Calu3 (cell line): ENCODE measurements at regions not wholly inside any gene's neighbourhood (a gene's known extent, or its start where the extent isn't known, plus 50 kb on each side); places are given as distances from the start of the nearest gene placed in this dataset.

ENCODE experiments used
- BruUV-seq: library from RNA; stranded (reverse); fragments of 400-500 nt; replicated peaks from 2 replicates; lab custom pipeline; 2021; lab: Mats Ljungman, UMichigan
- CTCF ChIA-PET: fragments of 300-600 bp; sonication (Branson Sonifier 250); formaldehyde crosslinking; loops from one replicate; lab custom pipeline; 2022; ENCODE audit warnings: antibody characterized with exemption; lab: Charles Lee
- DNase-seq: peaks from one replicate; pipeline ENCODE4 v3.0.0; 2022
- H3K27ac Mint-ChIP-seq: one replicate; pipeline ENCODE4 v1.8.0; 2022; ENCODE audit warnings: mixed read lengths; ENCODE audit not compliant: unreplicated experiment
- H3K27me3 Mint-ChIP-seq: one replicate; pipeline ENCODE4 v1.8.0; 2022; ENCODE audit warnings: mixed read lengths; ENCODE audit not compliant: unreplicated experiment
- H3K36me3 Mint-ChIP-seq: one replicate; pipeline ENCODE4 v1.8.0; 2022; ENCODE audit warnings: mild to moderate bottlenecking, moderate library complexity, mixed read lengths; ENCODE audit not compliant: insufficient read depth, unreplicated experiment
- H3K4me1 Mint-ChIP-seq: one replicate; pipeline ENCODE4 v1.8.0; 2022; ENCODE audit warnings: mild to moderate bottlenecking, low read depth, mixed read lengths; ENCODE audit not compliant: unreplicated experiment
- H3K4me3 Mint-ChIP-seq: one replicate; pipeline ENCODE4 v1.8.0; 2022; ENCODE audit warnings: mild to moderate bottlenecking, low read depth, moderate library complexity, mixed read lengths; ENCODE audit not compliant: unreplicated experiment
- H3K9me3 Mint-ChIP-seq: one replicate; pipeline ENCODE4 v1.8.0; 2022; ENCODE audit warnings: low read depth, mixed read lengths; ENCODE audit not compliant: unreplicated experiment
- intact Hi-C: fragments of 100-400 bp; cut with micrococcal nuclease; formaldehyde crosslinking; loops from one replicate; pipeline ENCODE4 v1.10.0; 2022; ENCODE audit not compliant: unreplicated experiment
- TF ChIP-seq, protein P1 (sequence below): fragments of 200-600 bp; IDR thresholded peaks from one replicate; pipeline ENCODE4 v1.8.0; 2022; ENCODE audit warnings: antibody characterized with exemption; ENCODE audit not compliant: unreplicated experiment

GRCh38 chr12:42670719-42671118 lies 81.2 kb upstream of the PRICKLE1 start:
- CTCF ChIA-PET: no interaction called here
- H3K36me3 Mint-ChIP-seq: no peaks in the 10 kb centered on the region
- H3K4me3 Mint-ChIP-seq: no peak overlapping the region
- no peak for DNase-seq
- TF ChIP-seq, protein P1, sequence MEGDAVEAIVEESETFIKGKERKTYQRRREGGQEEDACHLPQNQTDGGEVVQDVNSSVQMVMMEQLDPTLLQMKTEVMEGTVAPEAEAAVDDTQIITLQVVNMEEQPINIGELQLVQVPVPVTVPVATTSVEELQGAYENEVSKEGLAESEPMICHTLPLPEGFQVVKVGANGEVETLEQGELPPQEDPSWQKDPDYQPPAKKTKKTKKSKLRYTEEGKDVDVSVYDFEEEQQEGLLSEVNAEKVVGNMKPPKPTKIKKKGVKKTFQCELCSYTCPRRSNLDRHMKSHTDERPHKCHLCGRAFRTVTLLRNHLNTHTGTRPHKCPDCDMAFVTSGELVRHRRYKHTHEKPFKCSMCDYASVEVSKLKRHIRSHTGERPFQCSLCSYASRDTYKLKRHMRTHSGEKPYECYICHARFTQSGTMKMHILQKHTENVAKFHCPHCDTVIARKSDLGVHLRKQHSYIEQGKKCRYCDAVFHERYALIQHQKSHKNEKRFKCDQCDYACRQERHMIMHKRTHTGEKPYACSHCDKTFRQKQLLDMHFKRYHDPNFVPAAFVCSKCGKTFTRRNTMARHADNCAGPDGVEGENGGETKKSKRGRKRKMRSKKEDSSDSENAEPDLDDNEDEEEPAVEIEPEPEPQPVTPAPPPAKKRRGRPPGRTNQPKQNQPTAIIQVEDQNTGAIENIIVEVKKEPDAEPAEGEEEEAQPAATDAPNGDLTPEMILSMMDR: no peak
- intact Hi-C loops: no loop called here
- no peaks in the 10 kb centered on the region for H3K27me3 Mint-ChIP-seq
- BruUV-seq: no TSS peak
- H3K9me3 Mint-ChIP-seq: peaks cover 5% of the 10 kb centered on the region
- H3K4me1 Mint-ChIP-seq: no peaks in the 10 kb centered on the region
- no peak overlapping the region for H3K27ac Mint-ChIP-seq

GRCh38 chr12:42669553-42669952 lies 80.0 kb upstream of the PRICKLE1 start:
- no peak overlapping the region for H3K4me3 Mint-ChIP-seq
- no peak overlapping the region for H3K27ac Mint-ChIP-seq
- intact Hi-C loops: no loop called here
- no peaks in the 10 kb centered on the region for H3K27me3 Mint-ChIP-seq
- BruUV-seq: no TSS peak
- TF ChIP-seq, protein P1: no peak
- peaks cover 5% of the 10 kb centered on the region for H3K9me3 Mint-ChIP-seq
- DNase-seq: no peak
- H3K36me3 Mint-ChIP-seq: no peaks in the 10 kb centered on the region
- no peaks in the 10 kb centered on the region for H3K4me1 Mint-ChIP-seq
- CTCF ChIA-PET: no interaction called here

DNA sequence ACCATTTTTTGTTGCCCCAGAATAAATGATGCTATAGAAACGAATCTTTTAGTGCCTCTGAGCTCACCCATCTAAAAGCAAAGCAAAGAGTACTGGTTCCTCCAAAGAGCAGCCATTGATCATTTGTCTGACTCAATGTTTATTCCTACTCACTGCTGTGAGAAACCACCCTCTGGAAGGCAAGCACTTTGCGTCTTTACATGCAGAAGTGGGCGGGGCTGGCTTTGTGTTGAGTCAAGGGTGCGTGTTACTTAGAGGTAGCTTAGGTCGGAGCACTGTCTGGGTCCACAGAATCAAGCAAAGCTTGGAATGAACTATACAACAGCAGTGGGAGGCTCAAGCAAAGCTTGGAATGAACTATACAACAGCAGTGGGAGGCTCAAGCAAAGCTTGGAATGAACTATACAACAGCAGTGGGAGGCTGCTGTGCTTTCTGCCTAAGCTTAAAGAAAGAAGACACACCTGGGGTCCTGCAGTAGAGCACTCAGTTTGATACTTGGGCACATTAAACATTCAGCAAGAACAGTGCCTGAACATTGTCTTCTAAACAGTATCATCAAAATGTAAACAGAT lies 77.2 kb upstream of the PRICKLE1 start:
- Mint-ChIP-seq H3K36me3 (no peaks in the 10 kb centered on the region), H3K4me3 (no peak overlapping the region), H3K27me3 (no peaks in the 10 kb centered on the region), H3K27ac (no peak overlapping the region), H3K4me1 (no peaks in the 10 kb centered on the region), H3K9me3 (no peaks in the 10 kb centered on the region)
- TF ChIP-seq, protein P1: no peak
- DNase-seq: peak; percentile 28
- CTCF ChIA-PET: no interaction called here
- no TSS peak for BruUV-seq
- intact Hi-C loops: no loop called here

GRCh38 chr12:42663621-42664020 lies 74.1 kb upstream of the PRICKLE1 start:
- no TSS peak for BruUV-seq
- no peaks in the 10 kb centered on the region for H3K36me3 Mint-ChIP-seq
- DNase-seq: no peak
- H3K4me1 Mint-ChIP-seq: no peaks in the 10 kb centered on the region
- TF ChIP-seq, protein P1: no peak
- H3K9me3 Mint-ChIP-seq: no peaks in the 10 kb centered on the region
- intact Hi-C loops: no loop called here
- CTCF ChIA-PET: no interaction called here
- H3K27me3 Mint-ChIP-seq: no peaks in the 10 kb centered on the region
- no peak overlapping the region for H3K27ac Mint-ChIP-seq
- no peak overlapping the region for H3K4me3 Mint-ChIP-seq
